ENCODE measurements at regions not wholly inside any gene's neighbourhood (a gene's known extent, or its start where the extent isn't known, plus 50 kb on each side); places are given as distances from the start of the nearest gene placed in this dataset.

- Histone ChIP-seq H3K4me1 (ENCODE audit: control insufficient read depth in 1 of 2, insufficient read depth in 1 of 2, low read depth in 1 of 2, low read length in 1 of 2) (no peaks in the 10 kb centered on the region), H3K4me3 (ENCODE audit: low read depth in 1 of 2, low read length in 1 of 2) (no peak overlapping the region), H3K27ac (no peak overlapping the region), H3K27me3 (no peaks in the 10 kb centered on the region), H3K36me3 (no peaks in the 10 kb centered on the region), H3K9me3 (no peaks in the 10 kb centered on the region)
- TF ChIP-seq, protein P1, sequence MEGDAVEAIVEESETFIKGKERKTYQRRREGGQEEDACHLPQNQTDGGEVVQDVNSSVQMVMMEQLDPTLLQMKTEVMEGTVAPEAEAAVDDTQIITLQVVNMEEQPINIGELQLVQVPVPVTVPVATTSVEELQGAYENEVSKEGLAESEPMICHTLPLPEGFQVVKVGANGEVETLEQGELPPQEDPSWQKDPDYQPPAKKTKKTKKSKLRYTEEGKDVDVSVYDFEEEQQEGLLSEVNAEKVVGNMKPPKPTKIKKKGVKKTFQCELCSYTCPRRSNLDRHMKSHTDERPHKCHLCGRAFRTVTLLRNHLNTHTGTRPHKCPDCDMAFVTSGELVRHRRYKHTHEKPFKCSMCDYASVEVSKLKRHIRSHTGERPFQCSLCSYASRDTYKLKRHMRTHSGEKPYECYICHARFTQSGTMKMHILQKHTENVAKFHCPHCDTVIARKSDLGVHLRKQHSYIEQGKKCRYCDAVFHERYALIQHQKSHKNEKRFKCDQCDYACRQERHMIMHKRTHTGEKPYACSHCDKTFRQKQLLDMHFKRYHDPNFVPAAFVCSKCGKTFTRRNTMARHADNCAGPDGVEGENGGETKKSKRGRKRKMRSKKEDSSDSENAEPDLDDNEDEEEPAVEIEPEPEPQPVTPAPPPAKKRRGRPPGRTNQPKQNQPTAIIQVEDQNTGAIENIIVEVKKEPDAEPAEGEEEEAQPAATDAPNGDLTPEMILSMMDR (IDR thresholded peaks at IDR 0.05), result no peak
Measured at GRCh38 chr16:5776876-5777275, 679.3 kb upstream of the EEF2KMT start.

DNA sequence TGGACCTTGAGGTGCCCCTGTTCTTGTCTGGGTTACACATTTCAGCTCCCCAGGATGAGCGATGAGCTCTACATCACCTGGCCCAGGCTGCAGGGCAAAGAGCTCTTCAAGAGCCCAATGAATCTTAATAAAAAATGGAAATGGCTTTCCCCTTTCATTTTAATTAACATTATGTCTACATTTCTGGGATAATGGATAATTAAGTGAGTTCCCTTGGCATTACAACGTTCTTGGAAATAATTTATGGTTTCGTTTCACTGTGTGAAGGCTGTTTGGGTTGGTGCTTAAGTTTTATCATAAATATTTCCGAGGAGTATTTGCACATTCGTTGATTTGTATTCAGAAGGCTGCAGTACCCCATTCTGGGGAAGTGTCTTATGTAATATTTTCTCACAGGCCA, 678.3 kb upstream of the EEF2KMT start:
- Histone ChIP-seq H3K36me3 (no peaks in the 10 kb centered on the region), H3K27me3 (no peaks in the 10 kb centered on the region), H3K27ac (no peak overlapping the region), H3K4me1 (ENCODE audit: control insufficient read depth in 1 of 2, insufficient read depth in 1 of 2, low read depth in 1 of 2, low read length in 1 of 2) (no peaks in the 10 kb centered on the region), H3K9me3 (no peaks in the 10 kb centered on the region), H3K4me3 (ENCODE audit: low read depth in 1 of 2, low read length in 1 of 2) (no peak overlapping the region)
- TF ChIP-seq, protein P1 (IDR thresholded peaks at IDR 0.05), result no peak

DNA sequence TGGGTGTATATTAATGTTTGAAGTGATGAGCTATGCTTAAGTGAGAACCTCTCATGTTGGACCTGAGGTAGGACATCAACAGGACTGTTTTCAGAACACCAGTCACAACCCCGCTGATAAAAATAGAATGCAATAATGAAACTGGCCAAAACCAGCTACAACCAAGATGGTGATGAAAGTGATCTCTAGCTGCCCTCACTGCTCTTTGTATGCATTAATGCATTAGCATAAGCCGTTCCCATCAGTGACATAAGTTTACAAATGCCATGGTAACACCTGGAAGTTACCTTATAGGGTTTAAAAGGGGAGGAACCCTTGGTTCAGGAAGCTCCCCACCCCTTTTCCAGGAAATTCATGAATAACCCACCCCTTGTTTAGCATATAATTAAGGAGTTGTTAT, 672.5 kb upstream of the EEF2KMT start:
- no peaks in the 10 kb centered on the region for H3K4me1 ChIP-seq (ENCODE audit: control insufficient read depth in 1 of 2, insufficient read depth in 1 of 2, low read depth in 1 of 2, low read length in 1 of 2)
- H3K36me3 ChIP-seq, result no peaks in the 10 kb centered on the region
- no peak overlapping the region for H3K4me3 ChIP-seq (ENCODE audit: low read depth in 1 of 2, low read length in 1 of 2)
- no peak overlapping the region for H3K27ac ChIP-seq
- H3K9me3 ChIP-seq, result no peaks in the 10 kb centered on the region
- TF ChIP-seq, protein P1 (IDR thresholded peaks at IDR 0.05), result no peak
- H3K27me3 ChIP-seq, result no peaks in the 10 kb centered on the region

DNA sequence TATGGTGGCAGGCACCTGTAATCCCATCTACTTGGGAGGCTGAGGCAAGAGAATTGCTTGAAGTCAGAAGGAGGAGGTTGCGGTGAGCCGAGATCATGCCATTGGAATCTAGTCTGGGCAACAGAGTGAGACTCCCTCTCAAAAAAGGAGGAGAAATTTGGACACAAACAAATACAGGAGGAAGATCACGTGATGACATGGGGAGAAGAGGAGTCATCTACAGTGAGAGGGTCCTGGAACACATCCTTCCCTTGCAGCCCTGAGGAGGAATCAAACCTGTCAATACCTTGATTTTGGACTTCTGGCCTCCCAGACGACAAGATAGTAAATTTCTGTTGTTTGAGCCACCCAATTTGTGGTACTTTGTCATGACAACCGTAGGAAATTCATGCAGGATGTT, 671.9 kb upstream of the EEF2KMT start:
- H3K4me3 ChIP-seq (ENCODE audit: low read depth in 1 of 2, low read length in 1 of 2), result no peak overlapping the region
- H3K27me3 ChIP-seq, result no peaks in the 10 kb centered on the region
- TF ChIP-seq, protein P1 (IDR thresholded peaks at IDR 0.05), result no peak
- no peaks in the 10 kb centered on the region for H3K4me1 ChIP-seq (ENCODE audit: control insufficient read depth in 1 of 2, insufficient read depth in 1 of 2, low read depth in 1 of 2, low read length in 1 of 2)
- H3K27ac ChIP-seq, result no peak overlapping the region
- H3K36me3 ChIP-seq, result no peaks in the 10 kb centered on the region
- no peaks in the 10 kb centered on the region for H3K9me3 ChIP-seq

DNA sequence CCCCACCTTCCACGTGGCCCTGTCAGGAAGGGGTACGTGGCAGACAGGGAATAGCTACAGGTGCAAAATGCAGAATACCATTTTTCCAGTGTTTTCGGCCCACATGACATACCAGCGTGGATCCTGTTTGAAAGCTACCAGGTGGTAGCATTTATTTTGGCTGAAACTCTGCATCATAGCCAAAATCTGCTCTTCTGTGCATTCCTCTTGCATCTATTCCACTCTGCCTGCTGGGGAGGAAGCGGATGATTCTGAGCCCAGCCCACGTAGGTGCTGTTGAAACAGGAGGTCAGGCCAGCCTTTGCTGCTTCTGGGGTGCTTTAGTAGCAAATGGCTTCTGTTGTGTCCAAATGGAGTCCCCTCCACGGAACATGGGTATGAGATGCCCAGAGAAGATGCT, 670.9 kb upstream of the EEF2KMT start:
- Histone ChIP-seq H3K27ac (no peak overlapping the region), H3K4me1 (ENCODE audit: control insufficient read depth in 1 of 2, insufficient read depth in 1 of 2, low read depth in 1 of 2, low read length in 1 of 2) (no peaks in the 10 kb centered on the region), H3K36me3 (no peaks in the 10 kb centered on the region), H3K27me3 (no peaks in the 10 kb centered on the region), H3K9me3 (no peaks in the 10 kb centered on the region), H3K4me3 (ENCODE audit: low read depth in 1 of 2, low read length in 1 of 2) (no peak overlapping the region)
- TF ChIP-seq, protein P1 (IDR thresholded peaks at IDR 0.05), result no peak

- Histone ChIP-seq H3K27me3 (no peaks in the 10 kb centered on the region), H3K4me3 (ENCODE audit: low read depth in 1 of 2, low read length in 1 of 2) (no peak overlapping the region), H3K9me3 (no peaks in the 10 kb centered on the region), H3K27ac (no peak overlapping the region), H3K36me3 (no peaks in the 10 kb centered on the region), H3K4me1 (ENCODE audit: control insufficient read depth in 1 of 2, insufficient read depth in 1 of 2, low read depth in 1 of 2, low read length in 1 of 2) (no peaks in the 10 kb centered on the region)
- TF ChIP-seq, protein P1 (IDR thresholded peaks at IDR 0.05), result no peak
Measured at GRCh38 chr16:5763176-5763575, 665.6 kb upstream of the EEF2KMT start.

All from neutrophil (primary cell).